Right renal cortex interstitium (tissue), 3 donors: ENCODE measurements at regions not wholly inside any gene's neighbourhood (a gene's known extent, or its start where the extent isn't known, plus 50 kb on each side); places are given as distances from the start of the nearest gene placed in this dataset.
A peak's percentile ranks its signal among the peaks of the same experiment; 100 is the strongest.

Experiments
- DNase-seq, 3 donors: peaks; one replicate each; pipeline ENCODE4 v3.0.0-alpha.2; 2013; ENCODE audit warnings: low read depth in 3 of 3, low spot score in 2 of 3

DNA sequence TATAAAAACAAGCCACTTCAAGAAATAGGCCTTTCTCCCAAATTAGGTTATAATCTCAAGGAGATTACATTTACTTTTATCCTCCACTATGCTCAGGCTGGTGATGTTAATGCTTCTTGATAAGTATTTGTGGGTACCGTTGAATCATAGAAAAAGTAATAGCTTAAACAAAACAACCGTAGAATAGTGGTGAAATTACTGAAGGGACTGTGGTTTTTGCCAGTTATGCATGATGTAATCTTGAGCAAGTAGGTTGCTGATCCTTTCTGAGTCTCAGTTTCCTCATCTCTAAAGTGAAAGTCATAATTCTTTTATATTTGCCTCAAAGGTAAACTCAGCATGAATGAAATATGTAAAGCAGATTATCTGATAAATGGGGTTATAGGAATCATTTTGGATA lies 187.3 kb upstream of the JAG1 start:
- DNase-seq: no peak

GRCh38 chr20:10861619-10862018 lies 187.8 kb upstream of the JAG1 start:
- no peak for DNase-seq

- no peak for DNase-seq
Measured at GRCh38 chr20:10863337-10864060, 189.7 kb upstream of the JAG1 start.

GRCh38 chr20:10864076-10864672 lies 190.4 kb upstream of the JAG1 start:
- DNase-seq: no peak

DNA sequence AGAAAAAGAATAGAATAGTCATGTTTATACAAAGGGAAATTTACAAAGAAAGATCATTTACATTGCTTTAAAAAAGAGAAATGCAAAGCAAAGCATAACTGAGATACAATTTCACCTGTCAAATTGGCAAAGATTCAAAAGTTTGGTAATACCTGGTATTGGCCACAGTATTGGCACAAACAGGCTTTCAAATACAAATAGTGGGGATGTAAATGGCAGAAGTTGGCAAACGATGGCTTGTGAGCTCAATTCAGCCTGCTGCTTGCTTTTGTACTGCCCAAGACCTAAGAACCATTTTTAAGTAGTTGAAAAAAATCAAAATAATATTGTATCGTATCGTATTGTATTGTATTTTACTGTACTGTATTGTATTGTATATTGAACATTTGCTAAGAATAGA lies 194.5 kb upstream of the JAG1 start:
- no peak for DNase-seq

DNA sequence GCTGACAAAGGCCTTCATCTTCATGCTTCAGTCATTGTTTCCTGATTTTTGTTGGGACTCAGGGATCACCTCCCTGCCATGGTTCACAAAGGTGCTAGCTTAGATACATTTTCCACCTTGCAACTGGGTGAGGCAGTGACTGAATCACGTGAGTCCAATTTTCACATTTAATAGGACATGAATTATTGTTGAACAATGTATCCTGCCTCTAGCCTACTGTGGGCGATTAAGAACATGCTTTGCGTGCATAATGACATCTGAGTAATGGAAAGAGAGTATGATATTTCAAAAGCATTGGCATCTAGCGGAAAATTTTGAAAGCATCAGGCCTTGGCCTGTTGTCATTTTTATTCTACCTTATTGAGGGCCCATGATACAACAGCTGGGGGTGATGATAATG lies 199.2 kb upstream of the JAG1 start:
- DNase-seq: no peak

DNA sequence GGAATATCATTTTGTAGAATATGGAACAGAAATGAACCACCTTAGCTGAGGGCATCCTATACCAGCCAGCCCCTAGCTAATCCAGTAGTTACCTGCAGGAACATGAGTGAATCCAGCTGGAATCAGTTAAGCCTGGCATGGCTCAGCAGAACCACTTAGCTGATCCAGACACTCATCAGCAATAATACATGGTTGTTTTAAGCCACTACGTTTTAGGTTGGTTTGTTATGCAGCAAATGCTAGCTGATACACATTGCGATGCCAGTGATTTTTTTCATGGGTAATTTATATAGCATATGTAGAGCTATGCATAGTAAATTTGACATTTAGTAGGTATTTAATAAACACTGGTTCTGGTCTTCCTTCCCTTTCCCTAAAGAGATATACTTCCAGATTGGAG lies 201.9 kb upstream of the JAG1 start:
- no peak for DNase-seq

DNA sequence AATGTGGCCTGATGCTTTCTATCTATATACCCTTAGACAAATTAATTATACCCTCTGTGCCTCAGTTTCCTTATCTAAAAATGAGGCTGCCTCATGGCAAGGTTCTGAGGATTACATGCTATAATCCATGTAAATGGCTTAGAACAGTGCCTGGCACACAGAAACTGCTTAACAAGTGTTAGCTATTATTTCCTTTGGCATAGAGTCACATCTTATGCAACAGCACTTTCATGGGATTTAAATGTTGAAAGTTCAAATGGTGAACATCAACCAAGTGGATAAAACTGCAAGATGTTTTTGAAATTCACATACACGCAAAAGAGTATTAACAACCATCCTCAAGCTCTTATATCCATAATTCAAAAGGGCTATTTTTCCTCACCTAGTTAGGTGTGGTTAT lies 202.8 kb upstream of the JAG1 start:
- DNase-seq: no peak

GRCh38 chr20:10877342-10877741 lies 203.5 kb upstream of the JAG1 start:
- no peak for DNase-seq

- DNase-seq: no peak
Measured at GRCh38 chr20:10883166-10883565, 209.4 kb upstream of the JAG1 start.

DNA sequence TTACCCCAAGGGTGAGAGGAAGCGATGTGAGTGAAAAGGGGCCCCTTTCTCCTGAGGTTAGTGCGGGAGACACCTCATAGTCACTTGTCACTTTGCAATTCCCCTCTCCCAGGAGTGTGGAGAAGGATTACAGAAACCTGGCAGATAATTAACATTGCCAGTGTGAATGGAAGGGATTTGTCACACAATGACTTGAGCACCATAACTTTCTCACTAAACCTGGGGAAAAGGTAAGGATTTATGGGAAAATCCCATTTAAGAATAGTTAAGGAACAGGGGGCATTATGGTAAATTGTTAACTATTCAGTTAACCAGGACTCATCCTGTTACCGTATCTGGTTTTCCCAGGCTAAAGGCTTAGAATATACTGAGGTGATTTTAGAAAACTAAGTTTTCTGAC lies 219.5 kb upstream of the JAG1 start:
- no peak for DNase-seq

- no peak for DNase-seq
Measured at GRCh38 chr20:10897336-10897735, 223.5 kb upstream of the JAG1 start.

DNA sequence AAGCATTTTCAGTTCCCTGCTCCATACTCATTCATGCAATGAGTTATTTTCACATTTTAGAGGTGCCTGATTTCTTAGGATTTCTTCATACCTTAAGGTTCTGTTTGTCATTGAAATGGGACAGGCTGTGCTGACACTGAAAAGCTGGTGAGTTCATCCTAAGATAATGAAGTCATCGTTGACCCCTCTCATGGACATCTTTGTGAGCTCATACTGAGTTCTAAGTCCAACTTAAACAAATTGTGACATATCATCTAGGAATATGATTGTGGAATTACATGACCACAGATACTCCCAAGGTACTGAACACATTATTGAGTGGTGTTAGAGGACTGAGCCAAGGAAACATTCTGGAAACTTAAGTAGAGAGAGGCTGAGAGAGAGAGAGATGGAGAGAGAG lies 224.8 kb upstream of the JAG1 start:
- DNase-seq: no peak

GRCh38 chr20:10902174-10902573 lies 228.4 kb upstream of the JAG1 start:
- no peak for DNase-seq

GRCh38 chr20:10902576-10903282 lies 228.9 kb upstream of the JAG1 start:
- DNase-seq: peak in 1 of 3 donors; percentile 36

GRCh38 chr20:10906834-10907233 lies 233.0 kb upstream of the JAG1 start:
- DNase-seq: no peak

- DNase-seq: no peak
Measured at GRCh38 chr20:10909803-10910202, 236.0 kb upstream of the JAG1 start.

DNA sequence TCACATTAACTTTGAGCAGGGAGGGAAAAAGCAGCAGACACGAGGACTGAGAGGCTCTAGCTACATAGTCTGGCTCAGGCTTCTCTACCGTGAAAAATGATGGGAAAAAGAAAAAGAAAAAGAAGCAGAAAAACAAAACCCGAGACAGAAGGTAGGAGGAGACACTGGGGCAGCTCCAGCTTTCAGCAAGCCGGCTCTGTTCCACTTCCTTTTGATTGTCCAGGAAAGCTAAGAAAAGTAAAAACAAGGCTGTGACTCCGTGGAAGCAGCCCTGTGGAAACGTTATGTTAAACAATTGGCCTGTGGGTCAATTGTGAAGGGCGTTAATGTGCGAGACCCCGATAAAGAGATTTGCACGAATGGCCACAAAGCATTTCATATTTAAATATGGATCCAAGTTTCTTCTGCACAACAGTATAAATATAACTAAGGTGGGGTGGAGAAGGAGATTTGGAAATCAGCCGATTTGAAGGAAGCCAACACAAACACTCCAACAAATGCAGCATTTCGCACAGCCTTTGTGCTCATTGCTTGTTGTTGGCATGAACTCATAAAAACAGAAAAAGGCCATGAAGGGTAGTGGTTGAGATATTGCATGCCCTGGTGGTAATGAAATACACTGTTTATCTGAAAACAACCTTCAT lies 236.9 kb upstream of the JAG1 start:
- DNase-seq: no peak

DNA sequence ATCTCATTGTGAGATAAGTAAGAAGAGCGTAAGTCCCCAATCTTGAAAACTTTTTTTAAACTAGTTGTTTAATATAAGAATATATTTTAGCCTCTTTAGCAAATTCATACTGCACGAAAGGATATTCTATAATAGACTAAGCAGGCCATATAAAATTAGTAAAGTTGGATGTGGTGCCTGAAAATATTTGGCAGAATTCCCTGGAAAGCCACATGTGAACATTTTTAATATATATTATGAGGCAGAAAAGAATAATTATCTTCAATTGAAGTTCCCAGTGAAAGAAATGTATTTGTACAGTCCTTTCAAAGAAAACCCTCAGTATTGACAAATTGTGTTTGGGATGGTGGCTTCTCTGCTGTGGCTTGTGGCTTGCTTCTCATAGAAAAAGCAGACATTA lies 237.5 kb upstream of the JAG1 start:
- no peak for DNase-seq

DNA sequence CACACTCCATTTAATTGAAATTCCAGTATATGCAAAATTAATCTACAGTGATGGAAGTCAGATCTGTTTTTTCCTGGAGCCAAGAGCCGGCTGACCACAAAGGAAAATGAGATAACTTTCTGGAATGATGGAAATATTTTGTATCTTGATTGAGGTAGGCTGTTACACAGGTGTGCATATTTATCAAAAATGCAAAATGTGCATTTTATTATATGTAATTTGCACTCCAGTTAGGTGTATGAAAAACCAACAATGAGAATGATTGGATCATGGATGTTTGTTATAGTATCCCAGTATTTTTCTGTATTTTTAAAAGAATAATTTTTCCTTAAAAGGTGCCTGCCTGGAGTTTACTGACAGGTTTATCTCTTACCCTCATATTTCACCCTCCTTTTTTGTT lies 242.0 kb upstream of the JAG1 start:
- DNase-seq: no peak

GRCh38 chr20:10916312-10916711 lies 242.5 kb upstream of the JAG1 start:
- no peak for DNase-seq

DNA sequence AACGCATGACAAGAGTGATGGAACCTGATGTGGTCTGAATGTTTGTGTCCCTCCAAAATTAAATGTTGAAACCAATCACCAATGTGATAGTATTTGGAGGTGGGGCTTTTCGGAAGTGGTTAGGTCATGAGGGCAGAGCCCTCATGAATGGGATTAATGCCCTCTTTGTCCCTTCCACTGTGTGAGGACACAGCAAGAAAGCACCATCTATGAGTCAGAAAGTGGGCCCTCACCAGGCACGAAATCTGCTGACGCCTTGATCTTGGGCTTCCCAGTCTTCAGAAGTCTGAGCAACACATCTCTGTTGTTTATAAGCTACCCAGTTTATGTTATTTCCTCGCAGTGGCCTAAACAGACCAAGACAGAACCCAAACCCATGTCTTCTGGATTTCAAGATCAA lies 244.0 kb upstream of the JAG1 start:
- DNase-seq: no peak
